Hepatocyte (in vitro differentiated cells): ENCODE measurements at regions not wholly inside any gene's neighbourhood (a gene's known extent, or its start where the extent isn't known, plus 50 kb on each side); places are given as distances from the start of the nearest gene placed in this dataset.

Experiments used
- CTCF ChIP-seq: fragments of 200-600 bp; sonication (generic); IDR thresholded peaks from 2 replicates; pipeline ENCODE4 v1.5.1; 2016; ENCODE audit warnings: antibody characterized with exemption, mild to moderate bottlenecking; ENCODE audit not compliant: poor library complexity
- EZH2 ChIP-seq: fragments of 200-600 bp; sonication (generic); IDR thresholded peaks from 2 replicates; pipeline ENCODE4 v1.6.1; 2016; ENCODE audit warnings: antibody characterized with exemption, mild to moderate bottlenecking, borderline replicate concordance

GRCh38 chr2:163474889-163475288, 260.9 kb downstream of the FIGN start:
- TF ChIP-seq CTCF = no peak
- TF ChIP-seq EZH2 = no peak
